Ovary (tissue), 7 donors: ENCODE measurements at regions not wholly inside any gene's neighbourhood (a gene's known extent, or its start where the extent isn't known, plus 50 kb on each side); places are given as distances from the start of the nearest gene placed in this dataset.

Source experiments
- DNase-seq, 5 donors: peaks; one replicate each; pipeline ENCODE4 v3.0.0-alpha.2; 2019 to 2020
- H3K27ac ChIP-seq, 2 donors: fragments of 200-600 bp; one replicate each; pipeline versions ENCODE4 v1.5.1 to v1.8.0; 2019 to 2022
- H3K27me3 ChIP-seq: fragments of 200-600 bp; one replicate; pipeline ENCODE4 v1.8.0; 2022
- H3K36me3 ChIP-seq: fragments of 200-600 bp; sonication (generic); one replicate; pipeline ENCODE4 v1.5.1; 2019
- H3K4me1 ChIP-seq: one replicate; pipeline ENCODE4 v1.8.1; 2013; ENCODE audit warnings: mild to moderate bottlenecking, moderate library complexity; ENCODE audit not compliant: insufficient read depth
- H3K4me3 ChIP-seq: fragments of 200-600 bp; sonication (generic); one replicate; pipeline ENCODE4 v1.5.1; 2017
- H3K9me3 ChIP-seq, 2 donors: fragments of 200-600 bp in 1 of 2; sonication (generic) in 1 of 2; one replicate each; pipeline versions ENCODE4 v1.5.1 to v1.8.1; 2013 to 2019; ENCODE audit warnings: mild to moderate bottlenecking in 1 of 2, moderate library complexity in 1 of 2
- CTCF ChIP-seq, 3 donors: fragments of 450-650 bp in 2 of 3; fragments of 200-600 bp in 1 of 3; IDR thresholded peaks; one replicate each; pipeline versions ENCODE4 v1.5.1 to v1.8.0; 2016 to 2022; ENCODE audit warnings: antibody characterized with exemption in 3 of 3, mild to moderate bottlenecking in 1 of 3
- EP300 ChIP-seq: sonication (generic); formaldehyde crosslinking; IDR thresholded peaks from one replicate; pipeline ENCODE4 v1.6.1; 2017; ENCODE audit warnings: antibody characterized with exemption
- POLR2A ChIP-seq: fragments of 450-650 bp; IDR thresholded peaks from one replicate; pipeline ENCODE4 v1.6.1; 2017; ENCODE audit warnings: antibody characterized with exemption, mild to moderate bottlenecking, moderate library complexity
- WGBS, 3 donors: extraction: QIAGEN DNeasy Blood & Tissue Kit in 1 of 3; methylation state at CpG; one replicate each; pipeline versions ENCODE4 v1.1.5 to v1.1.7; 2013 to 2017; 5-methylcytosine and 5-hydroxymethylcytosine counted together
- intact Hi-C, 4 donors: fragments of 100-400 bp; cut with DNase I; formaldehyde crosslinking; loops; one replicate each; pipeline versions ENCODE4 v1.11.0 to v1.15.1; 2022 to 2023
- donor health status: DM: no; HTN: no; CAD: no; lungs with moderate emphysema.
- donor health status: DM: no; HTN: no; CAD: no.
- donor health status: Bipolar disorder and iron deficiency.
- donor health status: DM: no; HTN: no; CAD: no.
- donor health status: DM: yes; HTN: yes; CAD: no.

- 85 to 93% (median 89%) methylated on average over 4 of the region's 4 CpGs for WGBS, 3 donors
- Histone ChIP-seq H3K9me3 (no peaks in the 10 kb centered on the region), H3K27me3 (no peaks in the 10 kb centered on the region), H3K4me1 (no peaks in the 10 kb centered on the region), H3K36me3 (no peaks in the 10 kb centered on the region), H3K4me3 (no peak overlapping the region), H3K27ac (no peak overlapping the region)
- TF ChIP-seq CTCF (IDR thresholded peaks at IDR 0.05) (no peak), EP300 (no peak), POLR2A (no peak)
- no peak for DNase-seq
- intact Hi-C loops = no loop called here
These were observed 170.2 kb downstream of the OTOR start for GRCh38 chr20:16918366-16918765.

- WGBS, 3 donors = 68 to 72% (median 69%) methylated on average over 5 of the region's 5 CpGs
- no peak for TF ChIP-seq EP300
- no peak for TF ChIP-seq POLR2A
- no peak for TF ChIP-seq CTCF (IDR thresholded peaks at IDR 0.05)
- H3K27me3 ChIP-seq = no peaks in the 10 kb centered on the region
- no peaks in the 10 kb centered on the region for H3K4me1 ChIP-seq
- H3K9me3 ChIP-seq = no peaks in the 10 kb centered on the region
- intact Hi-C loops = no loop called here
- DNase-seq = no peak
- H3K36me3 ChIP-seq = no peaks in the 10 kb centered on the region
- no peak overlapping the region for H3K4me3 ChIP-seq
- H3K27ac ChIP-seq = no peak overlapping the region
These were observed 171.7 kb downstream of the OTOR start for GRCh38 chr20:16919841-16920240.

- Histone ChIP-seq H3K36me3 (no peaks in the 10 kb centered on the region), H3K27me3 (no peaks in the 10 kb centered on the region), H3K4me3 (no peak overlapping the region), H3K27ac (no peak overlapping the region), H3K4me1 (no peaks in the 10 kb centered on the region), H3K9me3 (no peaks in the 10 kb centered on the region)
- no peak for DNase-seq
- 5 to 16% (median 6%) methylated on average over 3 of the region's 3 CpGs for WGBS, 3 donors
- no peak for TF ChIP-seq CTCF (IDR thresholded peaks at IDR 0.05)
- TF ChIP-seq POLR2A = no peak
- no peak for TF ChIP-seq EP300
- intact Hi-C loops = no loop called here
These were observed 174.7 kb downstream of the OTOR start for GRCh38 chr20:16922834-16923233.

- TF ChIP-seq CTCF (IDR thresholded peaks at IDR 0.05) (no peak), POLR2A (no peak), EP300 (no peak)
- H3K36me3 ChIP-seq = no peaks in the 10 kb centered on the region
- no peak overlapping the region for H3K27ac ChIP-seq
- no peak for DNase-seq
- no peaks in the 10 kb centered on the region for H3K9me3 ChIP-seq
- no peaks in the 10 kb centered on the region for H3K4me1 ChIP-seq
- no peaks in the 10 kb centered on the region for H3K27me3 ChIP-seq
- intact Hi-C loops = no loop called here
- 85 to 93% (median 90%) methylated on average over 11 of the region's 11 CpGs for WGBS, 3 donors
- H3K4me3 ChIP-seq = no peak overlapping the region
These were observed 178.7 kb downstream of the OTOR start for GRCh38 chr20:16926626-16927430.
